ENCODE measurements at regions not wholly inside any gene's neighbourhood (a gene's known extent, or its start where the extent isn't known, plus 50 kb on each side); places are given as distances from the start of the nearest gene placed in this dataset.

DNA sequence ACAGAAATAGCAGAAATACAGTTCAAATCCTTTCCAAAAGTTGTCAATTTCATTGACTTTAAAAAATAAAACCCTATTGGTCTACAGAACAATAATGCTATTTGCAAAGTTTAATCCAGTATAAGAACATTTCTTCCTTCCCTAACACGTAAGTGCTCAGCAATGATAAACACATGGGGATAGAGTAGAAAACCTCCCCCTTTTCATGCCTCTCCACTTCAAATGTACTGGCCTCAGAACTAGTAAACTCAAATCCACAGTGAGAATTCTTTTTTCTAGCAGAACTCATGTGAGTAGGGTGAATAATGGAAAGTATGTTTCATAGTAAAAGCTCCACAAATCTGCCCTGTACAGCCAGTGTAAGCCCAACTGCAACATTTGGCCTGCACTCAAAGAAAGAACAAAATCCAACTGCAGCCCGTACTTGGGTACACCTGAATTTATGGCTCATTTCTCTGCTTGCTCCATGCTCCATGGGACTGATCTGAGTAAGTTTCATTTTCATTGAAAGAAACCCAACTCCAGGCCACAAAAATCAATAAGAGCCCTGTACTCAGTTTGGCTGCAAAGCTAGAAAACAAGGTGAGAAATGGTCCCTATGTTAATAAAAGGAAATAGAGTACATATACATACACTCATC lies 115.0 kb upstream of the RMDN2 start:
- no peak overlapping the region for H3K27ac ChIP-seq
- TF ChIP-seq, protein P1, sequence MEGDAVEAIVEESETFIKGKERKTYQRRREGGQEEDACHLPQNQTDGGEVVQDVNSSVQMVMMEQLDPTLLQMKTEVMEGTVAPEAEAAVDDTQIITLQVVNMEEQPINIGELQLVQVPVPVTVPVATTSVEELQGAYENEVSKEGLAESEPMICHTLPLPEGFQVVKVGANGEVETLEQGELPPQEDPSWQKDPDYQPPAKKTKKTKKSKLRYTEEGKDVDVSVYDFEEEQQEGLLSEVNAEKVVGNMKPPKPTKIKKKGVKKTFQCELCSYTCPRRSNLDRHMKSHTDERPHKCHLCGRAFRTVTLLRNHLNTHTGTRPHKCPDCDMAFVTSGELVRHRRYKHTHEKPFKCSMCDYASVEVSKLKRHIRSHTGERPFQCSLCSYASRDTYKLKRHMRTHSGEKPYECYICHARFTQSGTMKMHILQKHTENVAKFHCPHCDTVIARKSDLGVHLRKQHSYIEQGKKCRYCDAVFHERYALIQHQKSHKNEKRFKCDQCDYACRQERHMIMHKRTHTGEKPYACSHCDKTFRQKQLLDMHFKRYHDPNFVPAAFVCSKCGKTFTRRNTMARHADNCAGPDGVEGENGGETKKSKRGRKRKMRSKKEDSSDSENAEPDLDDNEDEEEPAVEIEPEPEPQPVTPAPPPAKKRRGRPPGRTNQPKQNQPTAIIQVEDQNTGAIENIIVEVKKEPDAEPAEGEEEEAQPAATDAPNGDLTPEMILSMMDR (conservative IDR thresholded peaks at IDR 0.05), result no peak

DNA sequence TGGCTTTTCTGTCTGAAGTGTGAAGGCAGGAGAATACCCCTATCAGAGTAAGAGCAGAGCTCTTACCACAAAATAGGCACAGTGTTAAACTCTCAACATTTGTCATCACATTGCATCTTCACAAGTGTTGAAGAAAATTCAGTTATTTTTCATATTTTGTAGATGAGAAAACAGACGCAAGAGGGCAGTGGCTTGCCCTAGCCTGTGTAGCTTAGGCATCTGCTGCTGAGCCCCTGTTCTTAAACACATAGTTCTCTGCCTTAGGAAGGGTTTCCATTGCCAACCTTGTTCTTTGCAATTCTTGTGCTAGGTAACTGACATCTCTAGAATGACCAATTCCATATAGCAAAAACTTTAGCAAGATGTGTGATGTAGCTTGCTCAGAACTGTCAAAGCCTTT lies 112.7 kb upstream of the RMDN2 start:
- no peak overlapping the region for H3K27ac ChIP-seq
- TF ChIP-seq, protein P1 (conservative IDR thresholded peaks at IDR 0.05), result no peak

DNA sequence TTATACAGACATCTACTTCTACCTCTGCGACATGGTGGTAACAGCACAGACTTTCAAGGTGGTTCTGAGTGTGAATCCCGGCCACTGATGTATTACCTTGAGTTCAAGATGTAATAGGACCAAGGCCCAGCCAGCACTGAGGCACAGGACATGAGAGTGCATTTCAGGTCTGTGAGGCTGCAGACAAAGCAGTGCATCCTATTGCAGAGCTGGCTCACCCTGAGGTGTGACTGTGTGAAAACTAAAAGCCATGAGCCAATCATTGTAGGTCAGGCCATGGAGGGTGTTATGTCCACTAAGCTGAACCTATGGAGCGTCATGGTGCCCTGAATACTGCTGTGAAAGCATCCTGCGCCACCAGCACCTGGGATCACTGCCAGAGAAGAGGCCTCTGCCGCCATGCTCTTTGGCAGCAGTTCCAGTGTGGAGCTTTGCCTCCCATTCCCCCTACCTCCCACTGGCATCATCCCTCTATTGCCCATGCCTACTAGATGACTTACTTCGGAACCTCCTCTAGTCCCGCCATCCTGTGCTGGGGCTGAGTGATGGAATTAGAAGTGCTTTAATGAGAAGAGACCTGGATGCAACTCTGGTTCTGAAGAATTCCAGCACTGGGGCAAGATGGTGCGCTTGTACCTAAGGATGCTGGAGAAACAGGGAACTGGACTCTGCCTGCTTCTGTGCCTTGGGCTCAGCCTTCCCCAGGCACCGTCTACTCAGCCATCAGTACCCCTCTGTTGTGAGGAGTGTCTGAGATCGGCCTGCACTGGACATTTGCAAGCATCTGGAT lies 112.0 kb upstream of the RMDN2 start:
- no peak overlapping the region for H3K27ac ChIP-seq
- TF ChIP-seq, protein P1 (conservative IDR thresholded peaks at IDR 0.05), result no peak

- no peak overlapping the region for H3K27ac ChIP-seq
- TF ChIP-seq, protein P1 (conservative IDR thresholded peaks at IDR 0.05), result no peak
These were observed 109.1 kb upstream of the RMDN2 start for GRCh38 chr2:37816036-37816435.

- no peak overlapping the region for H3K27ac ChIP-seq
These were observed 108.4 kb upstream of the RMDN2 start for GRCh38 chr2:37816686-37817085.

GRCh38 chr2:37819186-37819585 lies 105.9 kb upstream of the RMDN2 start:
- no peak overlapping the region for H3K27ac ChIP-seq
- TF ChIP-seq, protein P1 (conservative IDR thresholded peaks at IDR 0.05), result no peak

More at GRCh38 chr2:37816686-37817085, 108.4 kb upstream of the RMDN2 start:
- TF ChIP-seq, protein P1 (conservative IDR thresholded peaks at IDR 0.05), result no peak

GRCh38 chr2:37820471-37820986 lies 104.6 kb upstream of the RMDN2 start:
- TF ChIP-seq, protein P1 (conservative IDR thresholded peaks at IDR 0.05), result no peak
- H3K27ac ChIP-seq, result no peak overlapping the region
